Neuron (in vitro differentiated cells): ENCODE measurements at regions not wholly inside any gene's neighbourhood (a gene's known extent, or its start where the extent isn't known, plus 50 kb on each side); places are given as distances from the start of the nearest gene placed in this dataset.
"Not testable (repeated sequence)": the region's sequence is repeated elsewhere in the genome, so short reads cannot be mapped to it uniquely, and the experiment has no call there.

Experiments
- H2AFZ ChIP-seq: one replicate; pipeline ENCODE4 v1.6.1; 2013; ENCODE audit warnings: low read depth, mild to moderate bottlenecking, inconsistent platforms, low read length, moderate library complexity
- H3K27me3 ChIP-seq: one replicate; pipeline ENCODE4 v1.6.1; 2013; ENCODE audit warnings: low read length; ENCODE audit not compliant: insufficient read depth
- H3K36me3 ChIP-seq: one replicate; pipeline ENCODE4 v1.6.1; 2013; ENCODE audit warnings: low read length; ENCODE audit not compliant: insufficient read depth
- H3K4me1 ChIP-seq: one replicate; pipeline ENCODE4 v1.6.1; 2013; ENCODE audit warnings: low read length; ENCODE audit not compliant: insufficient read depth
- H3K4me3 ChIP-seq: 2 replicates; pipeline ENCODE4 v1.5.1; 2013; ENCODE audit warnings: mild to moderate bottlenecking, low read length, moderate library complexity
- H3K9me3 ChIP-seq: one replicate; pipeline ENCODE4 v1.6.1; 2013; ENCODE audit warnings: low read length

DNA sequence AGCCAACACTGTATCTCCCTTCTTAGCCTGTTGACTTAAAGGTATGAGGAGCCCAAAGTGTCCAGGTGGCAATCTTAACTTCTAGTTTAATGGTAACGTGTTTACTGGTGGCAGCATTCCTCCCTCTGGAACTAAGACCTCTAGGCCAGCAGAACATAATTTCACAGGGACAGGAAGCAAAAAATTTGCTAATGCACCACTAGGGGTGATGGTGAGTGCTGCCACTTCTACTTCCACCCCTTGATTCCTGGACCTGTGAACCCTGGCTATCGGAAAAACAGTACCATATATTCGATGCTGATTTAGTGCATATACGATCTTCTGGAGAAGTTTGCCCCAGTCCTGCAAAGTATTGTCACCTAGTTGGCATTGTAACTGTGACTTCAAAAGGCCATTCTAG is 743.2 kb upstream of the RGMB start:
- H3K36me3 ChIP-seq, H3K4me1 ChIP-seq, H3K4me3 ChIP-seq, H3K27me3 ChIP-seq, H2AFZ ChIP-seq, H3K9me3 ChIP-seq: not testable (repeated sequence)

DNA sequence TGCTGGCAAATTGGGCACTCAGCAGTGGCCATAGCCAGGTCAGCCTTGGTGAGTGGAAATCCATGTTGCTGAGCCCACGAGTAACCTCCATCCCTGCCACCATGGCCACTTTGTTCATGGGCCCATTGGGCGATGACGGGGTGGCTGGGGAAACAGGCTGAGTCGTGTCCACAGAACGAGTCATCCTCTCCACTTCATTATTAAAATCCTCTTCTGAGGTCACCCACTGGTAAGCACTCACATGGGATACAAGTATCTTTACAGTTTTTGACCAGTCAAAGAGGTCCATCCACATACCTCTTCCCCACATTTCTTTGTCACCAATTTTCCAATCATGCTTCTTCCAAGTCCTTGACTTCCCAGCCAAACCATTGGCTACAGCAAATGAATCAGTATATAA is 742.4 kb upstream of the RGMB start:
- H3K27me3 ChIP-seq, H3K4me1 ChIP-seq, H3K36me3 ChIP-seq, H3K9me3 ChIP-seq, H2AFZ ChIP-seq, H3K4me3 ChIP-seq: not testable (repeated sequence)

DNA sequence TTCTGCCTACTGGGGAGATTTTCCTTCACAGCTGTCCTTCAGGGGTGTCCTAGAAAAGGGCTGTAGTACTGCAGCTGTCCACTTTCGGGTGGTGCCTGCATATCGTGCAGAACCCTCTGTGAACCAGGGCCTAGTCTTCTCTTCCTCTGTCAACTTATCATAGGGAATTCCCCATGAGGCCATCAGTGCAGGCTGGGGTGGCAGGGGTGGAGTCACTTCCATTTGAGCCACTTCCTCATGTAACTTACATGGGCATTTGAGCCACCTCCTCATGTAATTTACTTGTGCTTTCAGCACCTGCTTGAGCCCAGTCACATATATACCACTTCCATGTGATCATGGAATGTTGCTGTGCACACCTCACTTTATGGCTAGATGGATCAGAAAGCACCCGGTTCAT is 742.0 kb upstream of the RGMB start:
- Histone ChIP-seq H3K36me3 (no peaks in the 10 kb centered on the region), H3K4me3 (no peak overlapping the region), H3K4me1 (no peaks in the 10 kb centered on the region), H2AFZ (no peak overlapping the region), H3K9me3 (no peaks in the 10 kb centered on the region), H3K27me3 (no peaks in the 10 kb centered on the region)

DNA sequence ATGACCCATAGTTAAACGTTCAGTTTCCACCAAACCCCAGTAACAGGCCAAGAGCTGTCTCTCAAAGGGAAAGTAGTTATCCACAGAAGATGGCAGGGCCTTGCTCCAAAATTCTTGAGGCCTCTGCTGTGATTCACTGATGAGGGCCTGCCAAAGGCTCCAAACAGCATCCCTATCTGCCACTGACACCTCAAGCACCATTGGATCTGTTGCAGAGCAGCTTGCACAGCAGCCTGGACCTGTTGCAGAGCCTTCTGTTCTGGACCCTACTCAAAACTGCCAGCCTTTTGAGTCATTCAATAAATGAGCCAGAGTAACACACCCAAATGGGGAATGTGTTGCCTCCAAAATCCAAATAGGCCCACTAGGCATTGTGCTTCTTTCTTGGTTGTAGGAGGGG is 741.5 kb upstream of the RGMB start:
- H3K4me1 ChIP-seq: no peaks in the 10 kb centered on the region
- no peaks in the 10 kb centered on the region for H3K36me3 ChIP-seq

DNA sequence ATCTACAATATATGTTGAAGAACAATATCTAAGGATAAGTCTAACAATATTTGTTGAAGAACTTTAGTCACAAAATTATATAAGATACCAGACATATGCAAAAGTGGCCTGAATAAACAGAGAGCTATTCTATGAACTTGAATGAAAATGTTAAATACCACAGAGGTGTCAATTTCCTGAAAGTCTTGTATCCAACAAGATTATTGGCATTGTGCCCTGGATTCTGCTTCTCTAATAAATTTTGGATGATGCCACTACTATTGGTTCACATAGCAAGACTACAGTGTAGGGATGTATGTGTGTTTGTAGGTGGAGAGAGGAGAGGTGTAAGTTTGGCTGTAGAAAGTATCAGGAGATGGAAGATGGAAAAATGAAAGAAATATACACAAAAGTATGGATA is 731.8 kb upstream of the RGMB start:
- H3K4me3 ChIP-seq: no peak overlapping the region
- no peaks in the 10 kb centered on the region for H3K27me3 ChIP-seq
- peaks cover 8% of the 10 kb centered on the region for H3K4me1 ChIP-seq
- H2AFZ ChIP-seq: no peak overlapping the region
- H3K36me3 ChIP-seq: no peaks in the 10 kb centered on the region
- H3K9me3 ChIP-seq: no peaks in the 10 kb centered on the region

More for the DNA sequence above, 741.5 kb upstream of the RGMB start:
- H3K27me3 ChIP-seq: no peaks in the 10 kb centered on the region
- H3K4me3 ChIP-seq: no peak overlapping the region
- H3K9me3 ChIP-seq: no peaks in the 10 kb centered on the region
- H2AFZ ChIP-seq: no peak overlapping the region

DNA sequence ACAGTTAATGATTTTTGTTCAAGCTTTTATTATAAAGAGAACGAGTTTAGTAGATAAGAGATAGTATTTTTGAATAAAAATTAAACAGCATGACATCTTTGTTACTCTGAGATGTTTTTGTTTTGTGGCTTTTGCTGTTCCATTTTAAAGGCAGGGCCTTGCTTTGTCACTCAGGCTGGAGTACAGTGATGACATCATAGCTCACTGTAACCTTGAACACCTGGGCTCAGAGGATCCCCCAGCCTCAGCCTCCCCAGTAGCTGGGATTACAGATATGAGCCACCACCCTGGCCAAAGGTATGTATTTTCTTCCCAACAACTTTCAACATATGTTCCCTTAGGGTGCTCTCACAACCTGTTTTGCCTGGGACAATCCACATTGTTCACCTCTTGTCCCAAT is 730.9 kb upstream of the RGMB start:
- H3K4me1 ChIP-seq: peaks cover 8% of the 10 kb centered on the region

DNA sequence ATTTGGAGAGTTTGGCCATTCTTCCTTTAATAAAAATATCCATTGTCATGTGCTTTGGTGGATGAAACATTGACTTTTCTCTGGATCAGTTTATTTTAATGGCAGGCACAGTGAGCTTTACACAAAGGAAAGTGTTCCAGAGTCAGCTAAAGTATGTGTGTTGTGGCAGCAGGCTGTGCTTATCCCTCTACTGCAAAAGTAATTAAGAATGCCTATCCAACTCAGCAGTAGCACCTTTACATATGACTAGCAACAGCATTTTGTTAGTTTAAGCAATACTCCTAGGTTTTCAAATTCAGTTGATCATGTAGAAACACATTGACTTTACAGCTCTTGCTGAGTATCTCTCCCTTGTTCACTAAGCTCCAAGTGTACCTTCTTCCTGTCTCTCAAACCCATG is 730.5 kb upstream of the RGMB start:
- H3K27me3 ChIP-seq: no peaks in the 10 kb centered on the region
- peak overlapping the region; percentile 13 for H2AFZ ChIP-seq
- H3K36me3 ChIP-seq: no peaks in the 10 kb centered on the region
- H3K4me3 ChIP-seq: no peak overlapping the region
- peaks cover 8% of the 10 kb centered on the region for H3K4me1 ChIP-seq
- no peaks in the 10 kb centered on the region for H3K9me3 ChIP-seq

More for the DNA sequence above, 730.9 kb upstream of the RGMB start:
- H3K9me3 ChIP-seq: no peaks in the 10 kb centered on the region
- no peak overlapping the region for H3K4me3 ChIP-seq
- H3K27me3 ChIP-seq: no peaks in the 10 kb centered on the region
- peak overlapping the region; percentile 46 for H2AFZ ChIP-seq
- H3K36me3 ChIP-seq: no peaks in the 10 kb centered on the region

DNA sequence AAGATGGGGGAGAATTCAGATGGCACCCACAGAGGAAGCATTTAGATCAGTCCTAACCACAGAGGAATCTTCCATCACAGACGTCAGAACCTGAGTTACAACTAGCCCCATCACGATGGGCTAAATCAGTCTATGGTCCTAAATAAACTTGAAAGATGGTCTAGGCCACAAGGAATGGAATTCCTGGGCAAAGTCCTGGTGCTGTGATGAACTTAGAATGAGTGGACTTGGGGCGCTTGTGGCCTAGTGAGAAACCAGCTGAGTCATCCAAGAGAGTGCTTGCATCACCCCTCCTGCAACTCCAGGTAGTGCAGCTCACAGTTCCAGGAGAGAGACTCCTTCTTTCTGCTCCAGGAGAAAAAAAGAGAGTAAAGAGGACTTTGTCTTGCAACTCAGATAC is 722.9 kb upstream of the RGMB start:
- H3K9me3 ChIP-seq: no peaks in the 10 kb centered on the region
- no peaks in the 10 kb centered on the region for H3K27me3 ChIP-seq
- no peak overlapping the region for H2AFZ ChIP-seq
- H3K4me3 ChIP-seq: no peak overlapping the region
- H3K36me3 ChIP-seq: no peaks in the 10 kb centered on the region
- peaks cover 2% of the 10 kb centered on the region for H3K4me1 ChIP-seq

DNA sequence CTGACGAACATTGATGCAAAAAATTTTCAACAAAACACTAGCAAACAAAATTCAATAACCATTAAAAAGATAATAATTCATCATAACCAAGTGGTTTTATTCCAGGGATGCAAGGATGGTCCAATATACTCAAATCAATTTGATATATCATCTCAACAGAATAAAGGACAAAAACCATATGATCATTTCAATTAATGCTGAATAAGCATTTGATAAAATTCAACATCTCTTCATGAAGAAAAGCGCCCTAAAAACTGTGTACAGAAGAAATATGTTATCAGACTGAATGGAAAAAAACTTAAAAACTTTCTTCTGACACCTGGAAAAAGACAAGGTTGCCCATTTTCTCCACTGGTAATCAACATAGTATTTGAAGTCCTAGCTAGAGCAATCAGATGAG is 720.3 kb upstream of the RGMB start:
- Histone ChIP-seq H3K27me3 (no peaks in the 10 kb centered on the region), H2AFZ (no peak overlapping the region), H3K36me3 (no peaks in the 10 kb centered on the region), H3K4me3 (no peak overlapping the region), H3K9me3 (no peaks in the 10 kb centered on the region), H3K4me1 (peaks cover 2% of the 10 kb centered on the region)

DNA sequence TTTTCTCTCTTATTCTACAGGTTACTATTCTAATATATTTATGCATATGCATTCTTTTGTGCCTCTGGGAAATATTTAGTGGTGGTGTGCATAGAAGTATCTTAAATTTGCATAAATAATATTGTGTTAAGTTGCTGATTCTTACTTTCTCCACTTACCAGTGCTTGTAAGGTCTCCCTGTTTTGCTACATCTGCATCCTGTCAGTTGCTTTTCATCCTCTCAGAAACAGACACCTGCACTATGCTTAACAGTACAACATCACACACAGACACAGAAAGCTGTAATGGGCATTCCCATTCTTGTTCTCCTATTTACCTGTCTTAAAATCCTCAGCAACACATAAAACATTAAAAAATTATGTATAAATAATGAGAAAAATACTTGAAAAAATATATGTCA is 713.3 kb upstream of the RGMB start:
- Histone ChIP-seq H3K4me3 (no peak overlapping the region), H3K27me3 (no peaks in the 10 kb centered on the region), H3K9me3 (no peaks in the 10 kb centered on the region), H3K36me3 (no peaks in the 10 kb centered on the region), H3K4me1 (peaks cover 22% of the 10 kb centered on the region), H2AFZ (no peak overlapping the region)

DNA sequence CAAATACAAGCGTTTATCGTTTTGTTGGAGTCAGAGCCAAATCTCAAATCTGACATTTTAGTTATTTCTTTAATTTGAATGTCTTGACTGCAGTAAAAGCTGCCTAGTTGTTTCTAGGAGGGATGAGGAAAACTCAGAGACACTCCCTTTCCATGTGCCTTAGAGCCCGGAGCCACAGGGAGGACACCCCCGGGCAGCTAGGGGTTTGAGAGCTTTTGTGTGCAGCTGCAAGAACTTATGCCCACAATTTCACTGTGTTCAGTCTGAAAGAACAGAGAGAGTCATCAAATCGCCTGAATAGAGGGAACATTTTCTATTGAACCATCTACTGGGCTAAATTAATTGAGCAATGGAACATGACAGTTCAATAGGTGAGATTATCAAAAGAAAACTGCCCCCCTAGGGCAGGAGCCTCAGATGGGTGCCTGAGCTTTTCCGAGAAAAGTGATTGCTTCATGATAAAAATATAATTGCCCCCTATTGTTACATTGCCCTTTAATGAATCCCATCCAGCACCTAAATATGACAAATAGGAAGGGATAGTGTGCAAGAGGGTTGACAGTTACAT is 709.3 kb upstream of the RGMB start:
- no peaks in the 10 kb centered on the region for H3K36me3 ChIP-seq
- no peak overlapping the region for H2AFZ ChIP-seq
- H3K4me1 ChIP-seq: peaks cover 30% of the 10 kb centered on the region
- no peaks in the 10 kb centered on the region for H3K9me3 ChIP-seq
- no peaks in the 10 kb centered on the region for H3K27me3 ChIP-seq
- H3K4me3 ChIP-seq: no peak overlapping the region

DNA sequence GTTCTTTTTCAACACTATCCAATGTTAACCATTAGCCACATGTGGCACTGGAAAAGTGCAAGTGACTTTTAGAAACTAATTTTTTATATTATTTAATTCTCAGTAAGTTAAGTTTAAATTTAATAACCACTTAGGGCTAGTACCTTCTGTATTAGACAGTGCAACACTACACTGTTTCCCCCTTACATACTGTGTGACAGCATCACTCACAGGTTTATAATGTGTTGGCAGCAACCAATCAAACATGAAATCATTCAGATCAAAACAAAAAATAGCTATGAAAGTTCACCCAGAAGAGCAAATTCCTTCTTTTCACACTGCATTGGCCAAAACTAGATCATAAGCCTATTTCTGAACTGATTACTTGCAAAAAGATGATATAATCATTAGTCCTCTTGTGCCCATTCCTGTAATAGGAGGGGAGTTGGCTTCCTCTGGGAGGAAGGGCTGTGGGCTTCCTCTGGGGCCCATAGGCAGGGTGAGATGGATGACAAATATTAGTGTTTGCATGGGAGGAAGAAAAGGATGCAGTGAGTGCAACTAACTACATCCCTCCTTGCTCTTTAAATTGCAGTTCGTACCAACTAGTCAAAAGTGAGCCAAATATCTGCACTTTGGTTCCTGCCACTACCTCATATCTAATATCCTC is 708.1 kb upstream of the RGMB start:
- Histone ChIP-seq H2AFZ (no peak overlapping the region), H3K4me3 (no peak overlapping the region), H3K9me3 (no peaks in the 10 kb centered on the region), H3K4me1 (peaks cover 30% of the 10 kb centered on the region), H3K36me3 (no peaks in the 10 kb centered on the region), H3K27me3 (no peaks in the 10 kb centered on the region)

DNA sequence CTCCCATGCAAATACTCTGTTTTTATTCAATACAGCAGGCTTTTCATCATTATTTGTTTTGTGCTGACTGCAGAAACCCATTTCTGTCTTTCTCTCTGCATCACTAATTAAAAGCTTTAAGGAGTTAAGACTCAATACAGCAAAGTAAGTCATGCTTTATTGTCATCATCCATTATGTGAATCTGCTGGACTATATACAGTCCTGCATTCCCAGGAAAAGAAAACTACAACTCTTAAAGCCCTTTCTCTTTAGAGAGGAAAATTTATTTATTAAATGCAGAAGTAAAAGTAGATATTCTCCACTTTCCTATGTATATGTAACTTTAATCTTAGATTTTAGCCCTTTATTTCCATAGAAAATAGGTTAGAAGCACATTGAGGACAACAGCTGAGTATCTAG is 706.6 kb upstream of the RGMB start:
- Histone ChIP-seq H2AFZ (no peak overlapping the region), H3K4me3 (no peak overlapping the region), H3K27me3 (no peaks in the 10 kb centered on the region), H3K36me3 (no peaks in the 10 kb centered on the region), H3K4me1 (peaks cover 30% of the 10 kb centered on the region), H3K9me3 (no peaks in the 10 kb centered on the region)

DNA sequence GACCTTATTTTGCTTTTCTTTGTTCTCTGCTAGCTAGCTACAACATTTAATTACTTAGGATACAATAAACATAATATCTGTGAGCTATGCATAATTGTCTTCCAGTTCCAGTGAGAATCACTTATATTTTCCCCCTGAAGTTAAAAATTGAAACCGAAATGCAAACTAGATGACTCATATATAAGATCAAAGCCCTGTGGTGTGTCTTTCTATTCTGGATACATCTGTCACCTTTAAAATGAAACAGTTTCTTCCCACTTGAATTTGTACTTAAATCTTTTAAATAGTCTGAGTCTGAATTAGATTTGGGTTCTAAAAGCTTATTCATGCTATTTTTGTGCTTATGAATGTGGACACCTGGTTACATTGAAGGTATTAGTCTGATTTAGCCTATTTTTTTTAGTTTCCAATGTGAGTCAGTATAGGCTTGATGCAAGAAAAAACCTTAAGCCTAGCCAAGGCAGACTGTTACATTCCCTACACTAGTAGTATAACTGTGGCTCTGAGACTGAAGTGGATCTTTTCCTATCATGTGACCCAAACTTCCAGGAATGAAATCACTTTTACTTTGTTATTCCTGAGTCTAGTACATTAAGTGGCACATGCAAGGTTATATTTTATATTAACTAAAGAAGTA is 703.5 kb upstream of the RGMB start:
- Histone ChIP-seq H3K4me3 (no peak overlapping the region), H3K4me1 (peaks cover 9% of the 10 kb centered on the region), H3K36me3 (no peaks in the 10 kb centered on the region), H3K9me3 (no peaks in the 10 kb centered on the region), H3K27me3 (no peaks in the 10 kb centered on the region), H2AFZ (no peak overlapping the region)
